Left colon (tissue), 2 donors: ENCODE measurements at regions not wholly inside any gene's neighbourhood (a gene's known extent, or its start where the extent isn't known, plus 50 kb on each side); places are given as distances from the start of the nearest gene placed in this dataset.

Experiments
- ATAC-seq: fragments of 200-7000 bp; cut with Tn5 transposase; one replicate; pipeline ENCODE4 v1.9.1; 2020; ENCODE audit warnings: mild to moderate bottlenecking, moderate library complexity
- DNase-seq, 2 donors: peaks; one replicate each; pipeline ENCODE4 v3.0.0-alpha.2; 2020
- intact Hi-C, 2 donors: fragments of 100-400 bp; cut with DNase I in 1 of 2; cut with micrococcal nuclease in 1 of 2; formaldehyde crosslinking; loops; one replicate each; pipeline versions ENCODE4 v1.11.2 to v1.14.0; 2022; cut with DNase I, micrococcal nuclease
- donor health status: DM: no; HTN: no; CAD: no.
- donor health status: DM: yes; HTN: yes; CAD: no.

DNA sequence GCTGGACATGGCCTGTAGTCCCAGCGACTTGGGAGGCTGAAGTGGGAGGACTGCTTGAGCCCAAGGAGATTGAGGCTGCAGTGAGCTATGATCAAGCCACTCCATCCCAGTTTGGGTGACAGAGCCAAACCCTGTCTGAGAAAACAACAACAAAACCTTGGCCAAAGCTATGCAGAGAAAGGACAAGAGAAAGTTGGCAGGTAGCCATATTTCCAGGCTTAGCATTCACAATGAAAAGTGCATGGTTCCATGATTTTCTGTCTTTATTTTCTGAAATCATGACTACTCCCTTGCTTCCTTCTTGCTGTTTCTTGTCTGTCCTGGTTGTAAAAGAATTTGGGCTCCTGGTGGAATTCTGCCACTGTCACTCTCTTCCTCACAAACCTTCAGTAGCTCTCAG, 284.6 kb upstream of the C2CD4B start:
- DNase-seq (no peak), ATAC-seq (no peak)
- intact Hi-C loops = no loop called here

DNA sequence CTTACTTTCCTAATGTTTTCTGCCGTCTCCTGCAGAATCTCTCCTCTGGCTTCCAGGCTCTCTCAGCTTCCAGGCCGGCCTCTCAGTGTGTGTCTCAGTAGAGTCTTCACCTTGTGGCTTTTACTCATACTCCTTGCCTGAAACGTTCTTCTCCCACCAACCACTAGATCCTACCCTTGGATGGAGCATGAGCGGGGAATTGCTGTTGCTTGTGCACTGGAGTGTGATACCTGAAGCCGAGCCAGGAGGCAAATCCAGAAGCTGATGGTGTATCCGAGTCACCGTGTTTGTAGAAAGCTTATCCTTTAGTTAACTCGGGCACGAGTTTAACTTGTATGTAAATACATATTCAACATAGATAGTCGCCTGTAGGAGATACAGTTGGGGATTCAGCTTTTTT, 285.0 kb upstream of the C2CD4B start:
- DNase-seq = no peak
- intact Hi-C loops = no loop called here
- ATAC-seq = no peak

DNA sequence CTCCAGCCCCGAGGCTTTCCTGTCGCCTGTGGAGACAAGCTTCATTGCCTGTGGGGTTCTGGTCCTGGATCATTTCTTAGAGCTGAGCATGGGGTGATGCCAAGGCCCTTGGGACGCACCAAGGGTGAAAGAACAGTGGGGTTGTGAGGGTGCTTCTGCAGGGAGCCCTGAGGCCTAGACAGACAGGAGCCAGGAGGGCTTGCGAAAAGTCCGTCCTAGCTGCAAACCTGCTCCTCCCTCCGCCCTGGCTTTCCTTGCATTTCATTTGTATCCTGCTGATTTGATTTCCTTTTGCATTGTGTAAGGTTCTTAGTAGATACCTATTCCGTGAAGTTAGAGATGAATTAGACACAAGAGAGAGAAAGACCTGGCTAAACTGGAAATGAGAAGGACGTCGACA, 286.9 kb upstream of the C2CD4B start:
- no peak for ATAC-seq
- intact Hi-C loops = no loop called here

DNA sequence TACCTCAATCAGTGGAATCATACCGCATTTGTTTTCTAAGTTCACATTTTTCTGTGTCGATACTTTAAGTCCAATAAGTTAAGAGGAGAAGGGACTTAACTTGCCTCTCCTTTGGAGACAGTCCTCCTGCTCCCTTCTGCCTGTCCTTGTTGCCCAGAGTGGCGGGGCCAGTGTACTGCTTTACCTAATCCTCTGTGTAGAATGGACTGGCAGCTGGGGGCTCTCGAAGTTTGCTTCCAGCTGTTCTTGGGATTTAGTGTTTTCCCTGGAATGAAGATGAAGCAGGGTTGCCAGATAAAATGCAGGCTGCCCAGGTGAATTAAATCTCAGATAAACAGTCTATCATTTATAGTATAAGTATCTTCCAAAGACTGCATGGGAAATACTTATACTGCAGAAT, 287.6 kb upstream of the C2CD4B start:
- ATAC-seq = no peak
- no peak for DNase-seq
- intact Hi-C loops = no loop called here

More for the DNA sequence above, 286.9 kb upstream of the C2CD4B start:
- DNase-seq = no peak

DNA sequence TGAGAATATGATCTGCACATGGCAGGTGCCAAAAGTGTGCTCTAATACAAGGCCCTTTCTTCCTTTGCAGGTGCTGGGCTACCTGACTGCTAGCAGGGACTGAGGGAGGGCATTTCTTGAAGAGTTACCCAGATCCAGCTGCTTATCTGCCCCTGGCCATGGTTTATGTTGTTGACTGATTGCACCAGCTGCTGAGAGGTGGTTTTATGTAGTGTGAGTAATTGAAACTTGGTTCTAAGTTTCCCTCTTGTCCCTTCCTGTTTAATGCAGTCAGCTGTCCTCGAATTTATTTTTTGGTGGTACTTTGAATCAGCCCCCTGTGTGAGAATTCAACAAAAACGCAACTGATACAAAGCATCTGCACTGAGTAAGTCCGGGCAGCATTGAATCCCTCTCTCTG, 288.3 kb upstream of the C2CD4B start:
- DNase-seq = no peak
- intact Hi-C loops = no loop called here
- peak; percentile 66 for ATAC-seq

DNA sequence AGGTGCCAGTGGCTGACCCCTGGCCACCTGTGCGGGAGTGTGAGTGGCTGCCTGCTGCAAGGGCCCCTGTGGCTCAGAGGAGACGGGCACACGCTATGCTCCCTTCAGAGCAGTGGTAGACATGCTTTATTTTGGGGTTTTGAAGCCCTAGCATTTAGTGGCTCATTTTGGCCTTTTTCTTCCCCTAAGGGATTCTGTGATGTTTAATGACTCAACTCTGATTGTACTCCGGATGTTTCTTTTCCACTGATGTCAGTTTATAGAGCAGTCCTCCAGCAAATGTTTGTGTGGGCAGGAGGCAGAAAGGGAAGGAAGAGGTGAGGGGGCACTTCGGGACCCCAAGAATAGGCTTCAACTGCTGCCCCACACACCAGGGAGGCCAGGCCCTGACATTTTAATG, 288.9 kb upstream of the C2CD4B start:
- ATAC-seq (no peak), DNase-seq (no peak)
- intact Hi-C loops = no loop called here

DNA sequence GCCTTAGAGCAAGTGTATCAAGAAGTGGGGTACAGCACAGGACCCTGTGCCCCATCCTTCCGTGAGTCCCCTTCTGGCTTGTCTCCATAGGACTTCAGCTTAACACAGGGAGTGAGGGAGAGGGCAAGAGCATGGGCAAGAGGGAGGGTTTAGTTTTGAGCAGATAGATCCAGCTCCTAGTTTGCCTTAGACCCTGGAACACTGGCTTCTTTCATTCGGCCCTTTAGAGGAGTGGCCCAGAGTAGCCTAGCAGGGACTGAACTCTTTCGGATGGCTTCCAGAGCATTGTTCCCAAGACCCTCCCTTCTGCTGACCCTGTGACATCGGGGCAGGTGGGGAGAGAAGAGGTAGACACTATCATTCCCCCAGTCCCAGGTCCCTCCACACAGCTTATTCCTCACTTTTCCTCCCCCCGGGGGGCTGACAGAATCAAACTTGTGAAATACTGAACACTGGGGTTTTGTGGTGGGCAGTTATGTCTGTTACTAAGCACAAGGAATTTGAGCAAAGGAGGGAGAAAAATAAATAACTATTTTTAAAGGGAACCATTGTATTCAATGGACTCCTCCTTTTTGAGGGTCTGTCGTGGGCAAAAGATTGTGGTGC, 289.6 kb upstream of the C2CD4B start:
- DNase-seq (no peak), ATAC-seq (no peak)
- intact Hi-C loops = no loop called here

DNA sequence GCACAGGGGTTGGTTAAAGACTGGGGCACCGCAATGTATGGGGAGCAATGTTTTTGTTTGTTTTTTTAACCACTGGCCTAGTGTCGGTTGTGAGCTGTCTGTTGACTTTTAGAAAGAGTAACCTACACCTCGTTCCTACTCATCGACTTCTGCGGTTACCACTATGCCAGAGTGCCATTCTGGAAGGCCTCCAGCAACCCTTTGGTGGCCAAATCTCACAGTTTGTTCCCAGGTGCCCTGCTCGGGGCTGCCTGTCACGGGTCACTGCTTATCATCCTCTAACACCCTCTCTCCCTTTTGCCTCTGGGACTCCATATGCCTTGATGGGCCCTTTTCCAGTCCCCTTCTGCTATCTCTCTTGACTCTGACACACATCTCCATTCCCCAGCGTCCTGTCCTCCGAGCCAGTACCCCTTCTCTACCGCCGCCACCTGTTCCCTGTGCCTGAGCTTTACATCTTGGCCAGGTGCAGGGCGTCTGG, 290.4 kb upstream of the C2CD4B start:
- ATAC-seq = no peak
- no peak for DNase-seq
- intact Hi-C loops = no loop called here

DNA sequence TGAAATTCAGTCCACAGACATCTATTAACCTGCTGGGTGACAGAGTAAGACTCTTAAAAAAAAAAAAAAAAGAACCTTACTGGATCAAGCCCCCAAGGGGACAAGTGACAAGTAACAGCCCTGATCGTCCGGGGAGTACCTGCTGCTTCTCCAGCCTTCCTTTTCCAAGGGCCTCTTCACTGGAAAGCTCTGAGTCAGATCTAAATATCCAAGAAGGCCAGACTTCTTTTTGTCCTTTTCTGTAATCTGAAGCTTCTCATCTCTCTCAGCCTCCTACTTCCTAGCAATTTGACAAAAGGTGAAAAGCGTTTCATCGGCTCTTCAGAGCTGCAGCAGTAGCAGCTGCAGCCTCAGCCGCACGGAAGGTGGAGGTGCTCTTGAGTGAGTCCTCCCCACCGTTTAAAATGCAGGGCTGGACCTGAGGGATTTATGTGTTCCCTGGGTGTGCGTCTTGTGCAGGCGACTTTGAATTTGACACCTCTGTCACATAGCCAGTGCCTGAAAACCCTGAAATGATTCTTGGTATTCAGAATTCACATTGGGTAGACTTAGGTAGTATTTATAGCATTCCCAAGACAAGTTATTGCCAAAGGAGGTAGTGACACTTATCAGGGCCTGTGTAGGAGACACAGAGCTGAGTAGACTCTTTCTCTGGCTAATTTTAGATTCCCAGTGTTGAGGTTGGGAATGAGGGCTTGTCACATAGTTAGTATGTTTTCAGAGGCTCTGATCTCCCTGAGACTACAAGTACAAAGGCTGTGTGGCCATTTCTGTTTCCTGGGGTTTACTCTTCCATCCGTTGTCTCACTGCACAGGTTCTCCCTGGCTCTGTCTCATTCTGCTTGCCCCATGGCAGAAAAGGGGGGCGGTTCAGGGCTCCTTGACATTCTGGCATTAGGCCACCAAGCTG, 291.2 kb upstream of the C2CD4B start:
- DNase-seq (no peak), ATAC-seq (no peak)
- intact Hi-C loops = no loop called here

DNA sequence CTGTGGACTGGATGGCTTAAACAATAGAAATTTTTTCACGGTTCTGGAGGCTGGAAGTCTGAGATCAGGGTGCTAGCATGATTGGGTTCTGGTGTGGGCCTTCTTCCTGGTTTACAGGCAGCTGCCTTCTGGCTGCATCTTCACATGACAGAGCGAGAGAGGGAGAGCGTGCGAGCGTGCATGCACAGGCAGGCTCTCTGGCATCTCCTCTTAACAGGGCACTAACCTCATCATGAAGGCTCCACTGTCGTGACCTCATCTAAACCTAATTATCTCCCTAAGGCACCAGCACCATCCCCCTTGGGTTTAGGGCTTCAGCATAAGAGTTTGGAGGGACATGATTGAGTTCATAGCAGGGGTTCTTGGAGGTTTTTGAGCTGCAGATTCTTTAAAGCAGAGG, 292.0 kb upstream of the C2CD4B start:
- intact Hi-C loops = no loop called here
- no peak for ATAC-seq
- DNase-seq = no peak

DNA sequence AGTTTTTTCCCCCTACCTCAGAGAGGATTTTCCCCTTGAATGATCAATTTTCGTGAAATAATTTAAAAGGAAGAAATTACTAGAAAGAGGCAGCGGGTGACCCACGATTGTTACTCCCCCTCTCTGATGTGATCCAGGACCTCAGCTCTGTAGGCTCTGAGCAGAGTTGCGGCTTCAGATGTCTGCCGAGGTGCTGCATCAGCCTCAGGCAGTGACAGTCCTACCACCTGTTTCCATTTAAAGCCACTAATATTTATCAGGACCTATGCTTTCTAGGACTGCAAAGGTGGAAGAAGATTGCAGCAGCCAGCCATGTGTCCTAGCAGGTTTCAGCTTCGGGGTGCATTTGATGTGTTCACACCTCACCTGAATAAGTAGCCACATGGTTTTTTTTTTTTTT, 294.8 kb upstream of the C2CD4B start:
- no peak for DNase-seq
- no peak for ATAC-seq
- intact Hi-C loops = no loop called here

DNA sequence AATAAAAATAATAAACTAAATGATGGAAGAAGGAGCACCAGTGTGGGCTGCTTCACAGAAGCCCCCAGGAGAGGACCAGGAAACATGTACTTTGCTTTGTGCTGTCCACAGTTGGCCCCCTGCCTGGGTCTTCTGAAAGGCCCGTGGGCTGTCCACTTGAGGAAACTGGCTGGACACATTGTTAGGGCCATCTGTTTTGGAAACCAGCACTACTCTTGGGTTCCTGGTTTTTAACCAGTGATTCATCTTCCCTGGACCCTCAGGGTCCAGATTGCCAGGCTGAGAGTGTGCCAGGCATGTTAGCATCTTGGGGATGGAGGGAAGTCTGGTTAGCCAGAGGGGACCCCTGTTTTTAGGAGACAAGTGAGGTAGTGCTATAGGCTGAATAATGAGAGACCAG, 297.2 kb upstream of the C2CD4B start:
- intact Hi-C loops = no loop called here
- no peak for ATAC-seq
- no peak for DNase-seq

DNA sequence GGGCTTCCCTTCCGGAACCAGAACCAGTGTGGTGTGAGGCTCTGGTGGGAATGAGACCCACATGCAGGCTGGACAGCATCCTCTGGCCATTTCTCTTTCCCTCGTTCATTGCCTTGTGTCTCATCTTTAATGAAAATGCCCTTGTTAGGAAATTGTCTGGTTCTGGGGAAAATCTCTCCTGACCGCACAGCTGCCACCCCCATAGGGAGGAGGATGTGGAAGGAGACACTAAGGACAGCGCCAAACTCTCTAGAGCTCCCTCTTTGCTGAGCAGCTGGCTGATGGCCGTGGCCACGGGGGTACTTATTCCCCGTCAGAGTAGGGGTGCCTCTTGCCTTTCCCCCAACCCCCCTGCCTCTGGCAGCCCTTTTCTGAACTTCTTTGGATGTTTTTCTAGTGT, 297.6 kb upstream of the C2CD4B start:
- no peak for ATAC-seq

DNA sequence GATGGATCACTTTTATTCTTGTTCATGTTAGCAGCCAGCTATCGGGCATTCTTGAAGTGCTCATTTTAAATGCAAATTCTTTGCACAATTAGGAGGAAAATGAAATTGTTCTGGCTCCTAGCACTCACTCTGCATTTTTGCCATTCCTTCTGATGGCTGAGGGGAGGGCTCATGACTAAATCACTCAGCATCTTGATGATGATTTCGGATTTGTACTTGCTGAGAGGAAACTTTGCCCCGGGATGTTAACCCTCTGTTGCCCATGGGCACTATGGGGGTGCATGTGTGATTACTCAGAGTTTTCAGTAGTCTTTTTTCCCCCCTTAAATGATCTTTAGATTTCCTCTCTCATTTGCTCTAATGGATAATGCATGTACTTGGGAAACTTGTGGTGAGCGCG, 299.6 kb upstream of the C2CD4B start:
- no peak for DNase-seq
- intact Hi-C loops = no loop called here
- no peak for ATAC-seq

More for the DNA sequence above, 297.6 kb upstream of the C2CD4B start:
- intact Hi-C loops = no loop called here
- no peak for DNase-seq

DNA sequence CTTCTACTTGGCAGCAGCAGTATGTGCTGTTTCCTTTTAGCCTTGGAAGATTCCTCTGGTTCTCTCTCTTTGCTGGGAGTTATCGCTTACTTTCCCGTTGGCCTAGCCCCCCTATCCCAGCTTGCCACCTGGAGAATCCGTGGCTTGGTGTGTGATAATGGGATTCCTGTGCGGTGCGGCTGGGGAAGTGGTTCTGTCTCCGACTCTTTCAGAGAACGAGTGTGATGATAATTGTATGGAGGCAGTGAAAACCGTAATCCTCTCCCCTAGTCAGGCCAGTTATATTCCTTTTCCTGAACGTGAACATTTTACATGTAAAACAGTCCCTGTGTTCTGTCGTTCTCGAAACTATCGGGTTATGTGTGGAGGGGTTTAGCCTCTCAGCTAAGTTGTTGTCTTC, 300.1 kb upstream of the C2CD4B start:
- ATAC-seq = no peak
- no peak for DNase-seq
- intact Hi-C loops = no loop called here

DNA sequence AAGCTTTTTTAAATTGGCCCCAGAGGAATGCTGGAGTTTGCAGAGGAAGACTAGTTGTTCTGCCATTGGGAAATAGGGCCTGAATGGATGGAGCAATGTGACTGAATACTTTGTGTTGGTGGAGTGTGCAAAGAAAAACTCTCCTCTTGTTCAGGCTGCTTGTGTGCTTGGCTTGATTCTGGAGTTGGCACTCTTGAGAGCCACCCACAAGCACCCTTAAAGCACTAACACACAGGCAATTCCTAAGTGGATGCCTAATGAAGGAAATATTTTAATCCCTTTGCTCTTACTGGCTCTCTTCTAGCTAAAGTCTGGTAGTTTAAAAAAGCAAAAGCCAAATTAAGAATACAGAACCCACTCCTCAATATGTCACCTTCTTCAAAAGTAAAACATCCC, 304.4 kb upstream of the C2CD4B start:
- intact Hi-C loops = no loop called here
- ATAC-seq = no peak
- no peak for DNase-seq

DNA sequence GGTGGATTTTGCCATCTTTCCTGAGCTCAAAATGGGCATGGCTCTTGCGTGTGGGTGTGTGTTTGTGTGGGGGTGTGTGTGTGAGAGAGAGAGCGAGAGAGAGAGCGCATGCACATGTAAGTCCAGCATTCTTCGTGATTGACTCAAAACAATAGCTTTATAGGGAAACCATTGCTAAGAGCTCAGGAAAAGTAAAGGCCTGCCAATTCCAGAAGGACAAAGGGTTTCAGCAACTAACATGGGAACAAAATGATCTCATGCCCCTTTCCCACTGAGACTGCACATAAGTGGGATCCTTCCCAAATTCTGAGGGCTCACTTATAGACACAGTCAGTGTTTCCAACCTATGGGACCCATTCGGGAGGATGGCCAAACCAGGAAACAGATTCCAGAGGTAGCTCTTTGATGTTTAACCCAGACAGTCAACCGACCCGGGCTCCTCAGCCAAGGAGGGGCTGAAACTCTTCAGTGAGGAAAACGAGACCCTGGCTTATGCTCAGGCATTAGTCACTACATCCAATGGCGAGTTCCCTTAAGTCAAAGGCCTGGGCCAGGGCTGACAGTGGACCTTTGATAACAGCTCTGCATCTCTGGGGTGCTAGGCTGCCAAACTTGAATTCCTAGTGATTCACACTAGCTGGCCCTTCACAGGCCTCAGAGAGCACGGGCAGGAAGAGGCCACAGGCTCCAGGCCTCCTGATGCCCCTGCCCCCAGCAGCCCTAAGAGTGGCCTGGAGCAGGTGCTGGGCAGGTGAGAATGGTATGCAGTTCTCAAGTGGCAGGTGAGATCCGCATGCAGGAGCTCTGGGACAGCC, 305.0 kb upstream of the C2CD4B start:
- intact Hi-C loops = no loop called here
- ATAC-seq (no peak), DNase-seq (peak in 1 of 2 donors; percentile 36)

DNA sequence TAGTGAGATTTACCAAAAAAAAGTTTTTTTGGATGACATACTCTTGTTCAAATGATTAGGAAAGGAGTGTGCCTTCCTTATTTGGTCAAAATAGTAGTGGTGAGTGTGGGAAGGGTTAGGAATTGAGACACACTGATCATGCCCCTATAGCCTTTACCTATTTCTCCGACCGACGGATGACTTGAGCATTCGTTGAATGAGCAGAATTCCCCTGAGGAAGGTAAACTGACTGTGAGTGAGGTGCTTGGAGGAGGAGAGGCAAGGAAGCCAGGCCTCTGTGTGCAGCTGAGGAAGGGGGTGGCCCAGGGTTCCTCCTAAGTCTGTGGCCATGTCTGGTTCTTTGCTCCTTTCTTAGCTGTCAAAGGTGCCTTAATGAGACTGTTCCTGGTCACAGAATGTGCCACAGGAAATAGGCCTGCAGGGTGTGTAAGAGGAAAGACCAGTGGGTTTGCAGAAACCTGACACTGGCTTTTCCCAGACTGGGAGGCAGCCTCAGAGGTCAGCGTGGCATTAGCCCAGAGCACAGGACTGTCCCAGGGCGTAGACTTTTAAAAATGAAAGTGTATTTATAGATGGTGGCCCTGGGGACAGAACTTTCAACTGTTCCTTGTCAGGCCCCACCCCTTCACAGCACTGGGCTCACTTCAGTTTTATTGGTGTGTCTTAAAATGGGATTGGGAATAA, 307.7 kb upstream of the C2CD4B start:
- DNase-seq = peak; percentile 24 to 40
- peak; percentile 95 for ATAC-seq
- intact Hi-C loops = no loop called here
